Suprapubic skin (tissue), 3 donors: ENCODE measurements at regions not wholly inside any gene's neighbourhood (a gene's known extent, or its start where the extent isn't known, plus 50 kb on each side); places are given as distances from the start of the nearest gene placed in this dataset.

Source experiments
- CTCF ChIP-seq, 2 donors: fragments of 200-600 bp in 1 of 2; fragments of 450-650 bp in 1 of 2; sonication (generic) in 1 of 2; IDR thresholded peaks; one replicate each; pipeline ENCODE4 v1.5.1; 2016 to 2019; ENCODE audit warnings: antibody characterized with exemption in 2 of 2, mild to moderate bottlenecking in 1 of 2, moderate library complexity in 1 of 2
- POLR2AphosphoS5 ChIP-seq, 3 donors: sonication (generic); formaldehyde crosslinking; IDR thresholded peaks; one replicate each; pipeline ENCODE4 v1.6.1; 2017; ENCODE audit warnings: antibody characterized with exemption in 3 of 3

DNA sequence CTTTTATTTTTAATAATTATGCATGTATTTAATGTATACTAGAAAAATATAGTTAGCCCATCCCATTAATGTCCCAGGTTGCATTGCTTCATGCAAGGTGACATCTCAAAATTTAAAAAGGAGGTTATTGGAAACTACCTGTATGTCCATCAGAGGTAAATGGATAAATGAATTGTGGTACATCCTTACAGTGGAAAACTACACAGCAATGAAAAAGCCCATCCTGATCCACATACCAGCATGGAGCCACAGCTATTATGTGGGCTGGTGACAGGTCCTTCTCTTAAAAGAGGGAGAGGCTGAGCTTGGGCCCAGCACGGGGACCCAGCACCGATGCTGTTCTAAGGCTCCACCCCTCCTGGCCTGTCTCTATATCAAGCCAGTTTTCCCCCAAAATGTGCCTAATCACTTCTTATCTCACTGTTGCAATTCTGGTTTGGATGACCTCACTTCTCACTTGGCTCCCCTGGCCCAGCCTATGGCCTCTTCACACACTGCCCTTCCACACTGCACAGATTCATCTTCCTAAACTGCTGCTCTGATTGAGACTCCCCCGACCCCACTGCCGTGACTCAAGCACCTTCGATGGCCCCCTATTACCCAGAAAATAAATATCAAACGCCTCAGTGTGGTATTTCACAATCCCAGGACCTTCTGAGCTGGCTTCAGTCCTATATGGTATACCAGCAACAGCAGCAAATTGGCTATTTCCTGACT is 97.1 kb upstream of the NCOR2 start:
- TF ChIP-seq POLR2AphosphoS5 (IDR thresholded peaks at IDR 0.05) = no peak
- no peak for TF ChIP-seq CTCF (IDR thresholded peaks at IDR 0.05)
